Hepatocyte (in vitro differentiated cells): ENCODE measurements at regions not wholly inside any gene's neighbourhood (a gene's known extent, or its start where the extent isn't known, plus 50 kb on each side); places are given as distances from the start of the nearest gene placed in this dataset.

Experiments
- EZH2 ChIP-seq: fragments of 200-600 bp; sonication (generic); IDR thresholded peaks from 2 replicates; pipeline ENCODE4 v1.6.1; 2016; ENCODE audit warnings: antibody characterized with exemption, mild to moderate bottlenecking, borderline replicate concordance
- EZH2phosphoT487 ChIP-seq: fragments of 200-600 bp; sonication (generic); IDR thresholded peaks from one replicate; pipeline ENCODE4 v1.6.1; 2018; ENCODE audit warnings: antibody characterized with exemption, mild to moderate bottlenecking, low read depth, moderate library complexity; ENCODE audit not compliant: unreplicated experiment, severe bottlenecking
- TF ChIP-seq, protein P1 (sequence below): fragments of 200-600 bp; sonication (generic); IDR thresholded peaks from 2 replicates; pipeline ENCODE4 v1.5.1; 2016; ENCODE audit warnings: antibody characterized with exemption, mild to moderate bottlenecking; ENCODE audit not compliant: poor library complexity

- TF ChIP-seq, protein P1, sequence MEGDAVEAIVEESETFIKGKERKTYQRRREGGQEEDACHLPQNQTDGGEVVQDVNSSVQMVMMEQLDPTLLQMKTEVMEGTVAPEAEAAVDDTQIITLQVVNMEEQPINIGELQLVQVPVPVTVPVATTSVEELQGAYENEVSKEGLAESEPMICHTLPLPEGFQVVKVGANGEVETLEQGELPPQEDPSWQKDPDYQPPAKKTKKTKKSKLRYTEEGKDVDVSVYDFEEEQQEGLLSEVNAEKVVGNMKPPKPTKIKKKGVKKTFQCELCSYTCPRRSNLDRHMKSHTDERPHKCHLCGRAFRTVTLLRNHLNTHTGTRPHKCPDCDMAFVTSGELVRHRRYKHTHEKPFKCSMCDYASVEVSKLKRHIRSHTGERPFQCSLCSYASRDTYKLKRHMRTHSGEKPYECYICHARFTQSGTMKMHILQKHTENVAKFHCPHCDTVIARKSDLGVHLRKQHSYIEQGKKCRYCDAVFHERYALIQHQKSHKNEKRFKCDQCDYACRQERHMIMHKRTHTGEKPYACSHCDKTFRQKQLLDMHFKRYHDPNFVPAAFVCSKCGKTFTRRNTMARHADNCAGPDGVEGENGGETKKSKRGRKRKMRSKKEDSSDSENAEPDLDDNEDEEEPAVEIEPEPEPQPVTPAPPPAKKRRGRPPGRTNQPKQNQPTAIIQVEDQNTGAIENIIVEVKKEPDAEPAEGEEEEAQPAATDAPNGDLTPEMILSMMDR: no peak
- TF ChIP-seq EZH2phosphoT487 (no peak), EZH2 (no peak)
These were observed 189.1 kb upstream of the KBTBD8 start for GRCh38 chr3:66808891-66809594.
